ENCODE measurements at regions not wholly inside any gene's neighbourhood (a gene's known extent, or its start where the extent isn't known, plus 50 kb on each side); places are given as distances from the start of the nearest gene placed in this dataset.

- Histone ChIP-seq H3K4me1 (ENCODE audit: control insufficient read depth in 1 of 2, insufficient read depth in 2 of 2, low read length in 2 of 2) (no peaks in the 10 kb centered on the region), H3K9me3 (ENCODE audit: control insufficient read depth, low read length) (peaks cover 1% of the 10 kb centered on the region), H3K27me3 (ENCODE audit: control insufficient read depth in 1 of 2, insufficient read depth in 2 of 2, low read length in 1 of 2) (peaks cover 0 to 1% of the 10 kb centered on the region in 2 donors), H3K27ac (ENCODE audit: low read depth in 1 of 2, low read length in 2 of 2) (no peak overlapping the region), H3K36me3 (ENCODE audit: control insufficient read depth in 1 of 2, insufficient read depth in 2 of 2, low read length in 1 of 2) (no peaks in the 10 kb centered on the region), H3K4me3 (ENCODE audit: low read length in 2 of 2) (no peak overlapping the region)
- intact Hi-C loops (cut with DNase I) = no loop called here
- DNase-seq = no peak
- 44 to 63% methylated on average over 1 of the region's 1 CpG for WGBS, 2 donors
- ATAC-seq (ENCODE audit: low FRiP score) = no peak
Observed at GRCh38 chr3:63043631-63044030, 168.4 kb upstream of the CADPS start.

- Histone ChIP-seq H3K4me1 (ENCODE audit: control insufficient read depth in 1 of 2, insufficient read depth in 2 of 2, low read length in 2 of 2) (no peaks in the 10 kb centered on the region), H3K36me3 (ENCODE audit: control insufficient read depth in 1 of 2, insufficient read depth in 2 of 2, low read length in 1 of 2) (no peaks in the 10 kb centered on the region), H3K27me3 (ENCODE audit: control insufficient read depth in 1 of 2, insufficient read depth in 2 of 2, low read length in 1 of 2) (peaks cover 0 to under 1% of the 10 kb centered on the region in 2 donors), H3K9me3 (ENCODE audit: control insufficient read depth, low read length) (peaks cover 1% of the 10 kb centered on the region), H3K27ac (ENCODE audit: low read depth in 1 of 2, low read length in 2 of 2) (no peak overlapping the region), H3K4me3 (ENCODE audit: low read length in 2 of 2) (no peak overlapping the region)
- intact Hi-C loops (cut with DNase I) = no loop called here
- DNase-seq (no peak), ATAC-seq (ENCODE audit: low FRiP score) (no peak)
- 62 to 78% methylated on average over 2 of the region's 2 CpGs for WGBS, 2 donors
Observed at GRCh38 chr3:63046152-63046551, 170.9 kb upstream of the CADPS start.

GRCh38 chr3:63046580-63046979 lies 171.4 kb upstream of the CADPS start:
- no peak for ATAC-seq (ENCODE audit: low FRiP score)

GRCh38 chr3:63047068-63047467 lies 171.9 kb upstream of the CADPS start:
- no peak overlapping the region for H3K4me3 ChIP-seq (ENCODE audit: low read length in 2 of 2)
- ATAC-seq (ENCODE audit: low FRiP score) = no peak
- intact Hi-C loops (cut with DNase I) = no loop called here
- WGBS, 2 donors = 81 to 89% methylated on average over 1 of the region's 1 CpG
- H3K36me3 ChIP-seq (ENCODE audit: control insufficient read depth in 1 of 2, insufficient read depth in 2 of 2, low read length in 1 of 2) = no peaks in the 10 kb centered on the region
- peaks cover 1% of the 10 kb centered on the region for H3K9me3 ChIP-seq (ENCODE audit: control insufficient read depth, low read length)
- no peaks in the 10 kb centered on the region for H3K27me3 ChIP-seq (ENCODE audit: control insufficient read depth in 1 of 2, insufficient read depth in 2 of 2, low read length in 1 of 2)
- no peaks in the 10 kb centered on the region for H3K4me1 ChIP-seq (ENCODE audit: control insufficient read depth in 1 of 2, insufficient read depth in 2 of 2, low read length in 2 of 2)
- H3K27ac ChIP-seq (ENCODE audit: low read depth in 1 of 2, low read length in 2 of 2) = no peak overlapping the region
- DNase-seq = no peak

More at GRCh38 chr3:63046580-63046979, 171.4 kb upstream of the CADPS start:
- no peaks in the 10 kb centered on the region for H3K27me3 ChIP-seq (ENCODE audit: control insufficient read depth in 1 of 2, insufficient read depth in 2 of 2, low read length in 1 of 2)
- WGBS, 2 donors = 73% methylated on average over 4 of the region's 4 CpGs
- no peak overlapping the region for H3K4me3 ChIP-seq (ENCODE audit: low read length in 2 of 2)
- DNase-seq = no peak
- peaks cover 1% of the 10 kb centered on the region for H3K9me3 ChIP-seq (ENCODE audit: control insufficient read depth, low read length)
- intact Hi-C loops (cut with DNase I) = no loop called here
- no peaks in the 10 kb centered on the region for H3K4me1 ChIP-seq (ENCODE audit: control insufficient read depth in 1 of 2, insufficient read depth in 2 of 2, low read length in 2 of 2)
- no peaks in the 10 kb centered on the region for H3K36me3 ChIP-seq (ENCODE audit: control insufficient read depth in 1 of 2, insufficient read depth in 2 of 2, low read length in 1 of 2)
- no peak overlapping the region for H3K27ac ChIP-seq (ENCODE audit: low read depth in 1 of 2, low read length in 2 of 2)

GRCh38 chr3:63048367-63049326 lies 173.4 kb upstream of the CADPS start:
- DNase-seq (no peak), ATAC-seq (ENCODE audit: low FRiP score) (no peak)
- intact Hi-C loops (cut with DNase I) = no loop called here
- no peak overlapping the region for H3K27ac ChIP-seq (ENCODE audit: low read depth in 1 of 2, low read length in 2 of 2)
- 83 to 84% methylated on average over 4 of the region's 4 CpGs for WGBS, 2 donors
- no peaks in the 10 kb centered on the region for H3K27me3 ChIP-seq (ENCODE audit: control insufficient read depth in 1 of 2, insufficient read depth in 2 of 2, low read length in 1 of 2)
- no peak overlapping the region for H3K4me3 ChIP-seq (ENCODE audit: low read length in 2 of 2)
- H3K4me1 ChIP-seq (ENCODE audit: control insufficient read depth in 1 of 2, insufficient read depth in 2 of 2, low read length in 2 of 2) = no peaks in the 10 kb centered on the region
- no peaks in the 10 kb centered on the region for H3K36me3 ChIP-seq (ENCODE audit: control insufficient read depth in 1 of 2, insufficient read depth in 2 of 2, low read length in 1 of 2)
- H3K9me3 ChIP-seq (ENCODE audit: control insufficient read depth, low read length) = peaks cover 1% of the 10 kb centered on the region

- DNase-seq (no peak), ATAC-seq (ENCODE audit: low FRiP score) (no peak)
- 58 to 70% methylated on average over 8 of the region's 8 CpGs for WGBS, 2 donors
- H3K36me3 ChIP-seq (ENCODE audit: control insufficient read depth in 1 of 2, insufficient read depth in 2 of 2, low read length in 1 of 2) = no peaks in the 10 kb centered on the region
- intact Hi-C loops (cut with DNase I) = no loop called here
- no peaks in the 10 kb centered on the region for H3K9me3 ChIP-seq (ENCODE audit: control insufficient read depth, low read length)
- no peak overlapping the region for H3K27ac ChIP-seq (ENCODE audit: low read depth in 1 of 2, low read length in 2 of 2)
- H3K27me3 ChIP-seq (ENCODE audit: control insufficient read depth in 1 of 2, insufficient read depth in 2 of 2, low read length in 1 of 2) = peaks cover 0 to 2% of the 10 kb centered on the region in 2 donors
- no peak overlapping the region for H3K4me3 ChIP-seq (ENCODE audit: low read length in 2 of 2)
- no peaks in the 10 kb centered on the region for H3K4me1 ChIP-seq (ENCODE audit: control insufficient read depth in 1 of 2, insufficient read depth in 2 of 2, low read length in 2 of 2)
Observed at GRCh38 chr3:63050548-63051177, 175.4 kb upstream of the CADPS start.

GRCh38 chr3:63051920-63052319 lies 176.7 kb upstream of the CADPS start:
- intact Hi-C loops (cut with DNase I) = no loop called here
- DNase-seq = no peak
- Histone ChIP-seq H3K27me3 (ENCODE audit: control insufficient read depth in 1 of 2, insufficient read depth in 2 of 2, low read length in 1 of 2) (peaks cover 0 to 2% of the 10 kb centered on the region in 2 donors), H3K36me3 (ENCODE audit: control insufficient read depth in 1 of 2, insufficient read depth in 2 of 2, low read length in 1 of 2) (no peaks in the 10 kb centered on the region), H3K4me1 (ENCODE audit: control insufficient read depth in 1 of 2, insufficient read depth in 2 of 2, low read length in 2 of 2) (no peaks in the 10 kb centered on the region), H3K27ac (ENCODE audit: low read depth in 1 of 2, low read length in 2 of 2) (no peak overlapping the region), H3K4me3 (ENCODE audit: low read length in 2 of 2) (no peak overlapping the region), H3K9me3 (ENCODE audit: control insufficient read depth, low read length) (no peaks in the 10 kb centered on the region)
- no peak for ATAC-seq (ENCODE audit: low FRiP score)
- 3 to 6% methylated on average over 5 of the region's 5 CpGs for WGBS, 2 donors

GRCh38 chr3:63056932-63057331 lies 181.7 kb upstream of the CADPS start:
- intact Hi-C loops (cut with DNase I) = no loop called here
- H3K9me3 ChIP-seq (ENCODE audit: control insufficient read depth, low read length) = no peaks in the 10 kb centered on the region
- no peak overlapping the region for H3K4me3 ChIP-seq (ENCODE audit: low read length in 2 of 2)
- peaks cover 0 to 2% of the 10 kb centered on the region in 2 donors for H3K27me3 ChIP-seq (ENCODE audit: control insufficient read depth in 1 of 2, insufficient read depth in 2 of 2, low read length in 1 of 2)
- DNase-seq (no peak), ATAC-seq (ENCODE audit: low FRiP score) (no peak)
- no peaks in the 10 kb centered on the region for H3K4me1 ChIP-seq (ENCODE audit: control insufficient read depth in 1 of 2, insufficient read depth in 2 of 2, low read length in 2 of 2)
- 13 to 17% methylated on average over 1 of the region's 1 CpG for WGBS, 2 donors
- no peak overlapping the region for H3K27ac ChIP-seq (ENCODE audit: low read depth in 1 of 2, low read length in 2 of 2)
- H3K36me3 ChIP-seq (ENCODE audit: control insufficient read depth in 1 of 2, insufficient read depth in 2 of 2, low read length in 1 of 2) = no peaks in the 10 kb centered on the region

- H3K36me3 ChIP-seq (ENCODE audit: control insufficient read depth in 1 of 2, insufficient read depth in 2 of 2, low read length in 1 of 2) = no peaks in the 10 kb centered on the region
Observed at GRCh38 chr3:63060412-63060811, 185.2 kb upstream of the CADPS start.

More at GRCh38 chr3:63060412-63060811, 185.2 kb upstream of the CADPS start:
- H3K27me3 ChIP-seq (ENCODE audit: control insufficient read depth in 1 of 2, insufficient read depth in 2 of 2, low read length in 1 of 2) = no peaks in the 10 kb centered on the region
- H3K4me3 ChIP-seq (ENCODE audit: low read length in 2 of 2) = no peak overlapping the region
- no peaks in the 10 kb centered on the region for H3K4me1 ChIP-seq (ENCODE audit: control insufficient read depth in 1 of 2, insufficient read depth in 2 of 2, low read length in 2 of 2)
- ATAC-seq (ENCODE audit: low FRiP score) = no peak
- H3K9me3 ChIP-seq (ENCODE audit: control insufficient read depth, low read length) = no peaks in the 10 kb centered on the region
- intact Hi-C loops (cut with DNase I) = no loop called here
- WGBS, 2 donors = 82 to 88% methylated on average over 2 of the region's 2 CpGs
- no peak for DNase-seq
- H3K27ac ChIP-seq (ENCODE audit: low read depth in 1 of 2, low read length in 2 of 2) = no peak overlapping the region
